GM19023 (cell line): ENCODE measurements at regions not wholly inside any gene's neighbourhood (a gene's known extent, or its start where the extent isn't known, plus 50 kb on each side); places are given as distances from the start of the nearest gene placed in this dataset.

ENCODE experiments used
- ATAC-seq: cut with Tn5 transposase; IDR thresholded peaks from one replicate; pipeline ENCODE4 v1.9.1; 2021; ENCODE audit warnings: mild to moderate bottlenecking, moderate library complexity; ENCODE audit not compliant: unreplicated experiment

- no peak for ATAC-seq
These were observed 98.6 kb upstream of the ARHGEF26 start for GRCh38 chr3:154022606-154023005.

- ATAC-seq, result no peak
These were observed 98.0 kb upstream of the ARHGEF26 start for GRCh38 chr3:154023148-154023547.

GRCh38 chr3:154025007-154025406 is 96.2 kb upstream of the ARHGEF26 start:
- no peak for ATAC-seq

GRCh38 chr3:154029926-154030325 is 91.3 kb upstream of the ARHGEF26 start:
- ATAC-seq, result no peak

- no peak for ATAC-seq
These were observed 86.3 kb upstream of the ARHGEF26 start for GRCh38 chr3:154034797-154035330.

- ATAC-seq, result no peak
These were observed 80.9 kb upstream of the ARHGEF26 start for GRCh38 chr3:154040283-154040682.

GRCh38 chr3:154044671-154045070 is 76.5 kb upstream of the ARHGEF26 start:
- no peak for ATAC-seq

- ATAC-seq, result no peak
These were observed 71.0 kb upstream of the ARHGEF26 start for GRCh38 chr3:154050216-154050615.

GRCh38 chr3:154050766-154051165 is 70.4 kb upstream of the ARHGEF26 start:
- ATAC-seq, result no peak

- ATAC-seq, result no peak
These were observed 61.4 kb upstream of the ARHGEF26 start for GRCh38 chr3:154059833-154060232.

GRCh38 chr3:154060238-154061000 is 60.8 kb upstream of the ARHGEF26 start:
- no peak for ATAC-seq

- ATAC-seq, result no peak
These were observed 60.2 kb upstream of the ARHGEF26 start for GRCh38 chr3:154061001-154061370.

- no peak for ATAC-seq
These were observed 58.7 kb upstream of the ARHGEF26 start for GRCh38 chr3:154062513-154062912.

GRCh38 chr3:154071146-154071545 is 50.0 kb upstream of the ARHGEF26 start:
- no peak for ATAC-seq
